ENCODE measurements at regions not wholly inside any gene's neighbourhood (a gene's known extent, or its start where the extent isn't known, plus 50 kb on each side); places are given as distances from the start of the nearest gene placed in this dataset.

DNA sequence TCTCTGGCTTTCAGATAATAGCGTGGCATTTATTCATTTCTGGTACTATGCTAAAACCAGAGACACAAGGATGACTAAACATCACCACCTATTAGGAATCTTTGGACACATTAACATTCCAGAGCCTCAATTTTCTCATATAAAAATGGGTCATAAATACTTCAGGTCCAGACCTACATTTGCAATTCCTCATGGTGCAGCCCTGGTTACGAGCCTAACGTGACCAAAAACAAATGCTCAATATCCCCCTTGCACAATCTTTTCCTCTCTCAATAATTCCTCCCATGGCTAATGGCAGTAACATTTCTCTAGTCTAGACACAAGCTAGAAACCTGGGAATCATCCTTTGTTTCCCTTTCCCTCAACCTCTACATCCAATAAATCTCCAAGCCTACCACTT lies 112.8 kb upstream of the NABP1 start:
- DNase-seq: no peak

DNA sequence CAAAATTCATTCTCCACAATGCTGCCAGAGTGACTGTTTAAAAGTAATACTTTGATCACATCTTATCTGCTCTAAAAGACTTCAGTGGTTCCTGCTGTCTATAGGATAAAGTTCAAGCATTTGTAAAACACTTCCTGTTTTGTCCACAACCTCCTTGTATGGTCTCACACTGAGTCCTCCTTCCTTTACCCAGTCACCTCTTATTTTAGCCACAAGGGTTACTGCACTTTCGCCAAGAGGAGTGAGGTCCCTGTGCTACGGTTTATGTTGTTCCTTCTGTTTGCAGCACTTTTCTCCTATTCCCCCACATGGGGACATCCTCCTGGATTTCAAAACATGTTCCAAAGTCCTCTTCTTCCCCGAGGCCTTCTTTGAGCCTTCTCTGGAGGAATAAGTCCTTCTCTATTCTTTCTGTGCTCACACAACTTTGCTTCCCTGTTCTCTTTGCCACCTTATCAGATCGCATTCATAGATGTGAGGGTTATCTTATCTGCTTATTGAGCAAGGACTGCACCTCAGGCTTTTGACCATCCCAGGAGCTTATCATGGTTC lies 112.2 kb upstream of the NABP1 start:
- DNase-seq: no peak

DNA sequence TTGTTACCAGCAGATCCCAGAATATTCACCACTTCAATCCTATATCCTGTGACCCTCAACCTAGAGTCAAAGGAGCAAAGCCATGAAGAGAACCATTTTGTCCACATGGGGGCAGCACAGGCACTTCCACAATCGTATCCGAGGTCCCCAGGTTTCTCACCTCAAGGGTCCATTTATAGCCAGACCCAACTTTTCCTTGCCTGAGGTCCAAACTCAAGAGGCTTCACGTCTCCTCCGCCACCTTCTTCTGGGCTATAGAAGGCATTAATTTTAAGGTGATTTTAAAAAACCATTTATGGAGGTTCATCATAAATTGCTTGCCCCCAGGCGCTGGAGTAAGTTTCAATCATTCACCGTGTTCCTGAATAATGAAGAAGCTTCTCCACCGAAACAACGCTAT lies 111.6 kb upstream of the NABP1 start:
- DNase-seq: peak in 1 of 2 experiments; percentile 69

DNA sequence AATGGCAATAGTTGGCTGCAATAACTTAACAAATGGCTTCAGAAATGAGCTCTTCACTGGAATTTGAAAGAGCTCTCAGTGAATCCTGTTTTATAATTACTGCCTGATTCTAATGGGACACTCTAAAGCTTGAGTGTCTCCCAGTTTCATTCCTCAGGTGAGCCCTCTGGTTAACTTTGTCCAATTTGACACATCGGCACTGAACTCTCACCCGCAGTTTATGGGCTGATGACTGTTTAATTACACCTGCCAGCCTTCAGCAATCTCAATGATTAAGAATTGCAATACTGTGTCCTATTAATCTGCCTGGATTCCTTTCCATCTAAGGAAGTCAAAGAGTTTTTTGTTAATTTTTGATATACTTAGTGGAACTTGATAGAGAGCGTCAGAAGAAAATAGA lies 110.7 kb upstream of the NABP1 start:
- DNase-seq: no peak

DNA sequence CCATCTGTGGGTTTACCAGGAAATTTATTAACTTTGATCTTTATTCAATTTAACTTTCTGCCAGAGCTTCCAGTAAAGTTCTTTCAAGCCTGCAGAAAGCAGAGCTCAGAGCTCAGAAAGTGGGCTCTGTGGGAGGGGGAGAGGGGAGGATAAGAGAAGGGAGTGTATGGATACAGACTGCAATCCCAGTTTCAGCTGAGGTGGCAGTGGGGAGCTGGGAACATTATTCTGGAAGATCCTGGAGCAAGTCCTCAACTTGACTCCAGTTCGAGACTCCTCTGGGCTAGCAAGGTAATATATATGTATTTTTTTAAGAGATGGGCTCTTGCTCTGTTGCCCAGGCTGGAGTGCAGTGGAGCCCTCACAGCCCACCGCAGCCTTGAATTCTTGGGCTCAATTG lies 108.9 kb upstream of the NABP1 start:
- no peak for DNase-seq

DNA sequence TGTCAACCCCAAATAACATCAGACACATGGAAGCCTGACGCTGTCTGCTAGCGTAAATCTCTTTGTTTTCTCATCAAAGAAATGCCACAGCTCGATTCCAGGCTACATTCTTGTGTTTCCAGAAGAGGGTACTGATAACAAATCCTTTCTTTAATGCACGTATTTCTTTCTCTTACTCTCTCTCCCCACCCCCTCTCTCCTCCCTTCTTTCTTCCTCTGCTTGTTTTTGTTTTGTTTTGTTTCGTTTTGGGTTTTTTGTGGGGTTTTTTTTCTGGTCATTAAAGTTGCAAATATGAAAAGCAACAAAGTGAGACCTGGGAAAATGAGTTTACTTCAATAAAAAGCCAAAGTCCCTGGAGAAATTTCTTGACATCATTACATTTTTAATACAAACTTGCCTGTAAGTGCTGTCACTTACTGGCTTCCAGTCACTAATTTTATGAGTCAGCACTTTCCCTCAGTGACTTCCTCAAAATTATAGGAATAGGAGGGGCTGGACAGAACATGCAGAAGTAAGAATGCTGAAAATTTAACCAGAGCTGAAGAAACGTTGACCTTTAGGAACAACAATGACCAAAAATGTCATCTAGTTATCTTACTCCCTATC lies 106.7 kb upstream of the NABP1 start:
- peak; percentile 10 to 47 for DNase-seq

DNA sequence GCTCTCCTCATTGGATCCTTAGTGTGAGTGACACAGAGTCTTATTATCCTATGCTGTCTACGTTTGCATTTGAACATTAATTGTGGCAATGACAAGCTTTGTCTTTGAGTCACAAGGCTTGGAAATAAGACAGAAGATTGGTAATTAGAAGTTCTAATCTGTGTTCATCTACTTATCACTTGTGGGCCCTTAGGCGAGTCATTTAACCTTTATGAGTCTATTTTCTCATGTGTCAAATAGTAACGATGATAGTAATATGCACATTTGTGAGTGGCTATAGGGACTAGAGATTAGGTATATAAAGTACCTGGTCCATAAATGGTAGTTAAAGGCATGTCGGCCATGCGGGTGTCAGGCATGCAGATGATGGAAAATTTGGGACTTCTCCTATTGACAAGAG lies 105.6 kb upstream of the NABP1 start:
- DNase-seq: no peak

DNA sequence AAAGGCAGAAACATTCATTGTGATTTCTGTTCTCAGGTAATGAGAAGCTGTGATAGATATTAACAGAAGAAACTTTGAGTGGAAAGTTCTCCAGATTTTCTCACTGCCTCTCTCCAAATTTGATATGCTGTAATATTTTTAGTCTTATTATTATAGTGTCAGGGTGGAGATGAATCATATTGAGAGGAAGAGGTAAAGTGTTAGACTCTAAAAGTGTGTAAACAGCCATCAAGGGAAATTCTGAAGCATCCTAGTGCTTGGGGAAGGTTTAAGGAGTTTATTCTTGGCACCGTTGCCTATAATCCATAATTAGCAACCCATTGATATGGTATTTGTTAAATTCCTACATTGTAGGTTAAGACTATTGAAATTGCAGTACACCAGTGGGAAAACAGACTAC lies 104.7 kb upstream of the NABP1 start:
- no peak for DNase-seq

DNA sequence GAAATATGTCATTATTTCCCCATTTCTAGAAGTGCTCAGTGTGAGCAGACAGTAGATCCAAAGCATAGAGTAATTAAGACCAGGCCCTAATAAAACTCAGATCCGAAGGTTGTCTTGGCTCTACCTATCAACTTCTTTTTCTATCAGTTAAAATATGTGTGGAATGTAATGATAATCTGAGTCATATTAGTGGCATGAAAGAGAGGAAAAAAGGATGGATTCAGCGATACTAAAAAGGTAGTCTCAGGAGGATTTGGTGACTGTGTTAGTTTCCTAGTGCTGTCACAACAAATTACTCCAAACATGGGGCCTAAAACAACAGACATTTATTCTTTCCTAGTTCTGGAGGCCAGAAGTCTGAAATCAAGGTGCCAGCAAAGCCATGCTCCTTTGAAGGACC lies 103.7 kb upstream of the NABP1 start:
- DNase-seq: no peak

DNA sequence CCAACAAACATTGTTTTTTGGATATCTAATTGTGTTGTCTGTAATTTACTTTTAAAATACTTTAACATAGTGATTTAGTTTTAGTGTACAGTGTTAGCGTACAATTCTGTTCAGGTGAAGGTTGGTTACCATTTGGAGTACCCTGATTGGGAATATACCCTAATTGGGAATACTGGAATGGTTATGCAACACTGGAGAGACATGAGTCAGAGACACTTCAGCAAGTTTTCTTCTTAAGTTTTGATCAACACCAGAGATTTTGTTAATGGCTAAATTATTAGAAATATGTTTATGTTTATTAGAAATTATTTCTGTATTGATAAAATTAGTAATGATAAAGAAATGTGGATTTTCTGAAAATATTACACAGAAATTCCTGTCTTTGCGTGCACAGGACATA lies 100.3 kb upstream of the NABP1 start:
- no peak for DNase-seq

DNA sequence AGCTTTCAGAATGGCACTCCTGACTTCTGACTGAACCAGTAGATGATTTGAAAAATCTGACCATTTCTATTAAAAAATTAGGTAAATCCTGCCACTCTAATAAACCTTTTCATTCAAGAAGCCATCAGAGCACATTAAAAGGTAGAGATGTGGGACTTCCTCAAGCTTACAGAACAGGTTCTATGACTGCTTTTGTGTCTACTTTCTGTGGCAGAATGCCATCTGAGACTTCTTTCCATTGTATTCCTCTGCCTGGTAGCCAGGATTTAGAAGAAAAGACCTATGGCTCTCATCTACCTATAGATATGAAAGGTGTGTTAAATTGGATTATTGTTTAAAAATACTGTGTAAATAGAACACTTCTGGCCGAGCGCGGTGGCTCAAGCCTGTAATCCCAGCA lies 99.9 kb upstream of the NABP1 start:
- no peak for DNase-seq

DNA sequence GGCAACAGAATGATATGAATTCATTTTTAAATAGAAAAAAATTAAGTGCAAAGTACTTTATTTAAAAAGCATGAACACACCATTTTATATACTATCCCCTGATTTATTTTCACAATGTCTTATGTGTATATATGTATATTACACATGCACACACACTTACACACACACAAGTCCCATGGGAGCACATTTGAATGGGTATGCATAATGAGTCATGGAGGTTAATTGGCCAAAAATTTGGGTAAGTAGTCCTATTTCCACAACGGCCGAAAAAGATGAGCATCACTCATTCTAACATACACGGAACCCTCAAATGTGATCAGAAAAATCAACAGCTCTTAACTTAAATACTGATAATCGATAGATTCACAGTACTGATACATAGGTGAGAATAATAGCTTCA lies 97.4 kb upstream of the NABP1 start:
- DNase-seq: no peak

DNA sequence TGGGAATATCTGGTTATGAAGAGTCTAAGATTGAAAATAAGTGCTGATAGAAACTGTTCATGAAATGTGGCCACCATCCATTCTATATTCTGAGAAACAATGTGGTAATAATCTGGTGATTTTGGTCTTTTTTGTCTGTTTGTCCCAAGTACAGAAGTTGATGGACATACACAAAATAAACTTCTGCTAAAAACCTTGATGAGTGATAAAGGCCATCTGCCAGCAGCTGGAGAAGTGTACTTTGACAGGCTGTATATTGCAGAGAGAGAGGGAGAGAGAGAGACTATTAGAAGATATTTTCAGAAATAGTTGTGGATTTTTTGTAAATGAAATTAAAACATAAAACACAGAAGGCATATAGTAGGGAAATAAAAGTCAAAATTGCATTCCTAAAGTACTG lies 96.9 kb upstream of the NABP1 start:
- DNase-seq: peak in 1 of 2 experiments; percentile 20

DNA sequence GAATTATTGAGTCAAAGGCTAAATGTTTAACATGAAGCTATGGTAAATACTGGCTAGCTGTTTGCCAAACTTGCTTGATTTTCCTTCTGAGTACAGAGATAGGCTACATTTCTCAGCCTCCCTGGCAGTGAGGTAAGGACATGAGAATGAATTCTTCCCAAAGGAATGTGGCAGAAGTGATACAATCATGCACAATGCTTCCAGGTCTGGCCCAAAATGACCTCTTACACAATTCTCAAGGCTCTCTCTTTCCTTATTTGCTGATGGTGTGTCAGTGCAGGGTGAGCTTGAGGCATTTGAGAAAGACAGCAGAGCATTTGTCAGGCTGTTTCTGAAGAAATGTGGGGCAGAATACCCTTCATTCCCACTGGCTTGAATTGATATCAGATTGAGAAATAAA lies 95.6 kb upstream of the NABP1 start:
- DNase-seq: no peak

DNA sequence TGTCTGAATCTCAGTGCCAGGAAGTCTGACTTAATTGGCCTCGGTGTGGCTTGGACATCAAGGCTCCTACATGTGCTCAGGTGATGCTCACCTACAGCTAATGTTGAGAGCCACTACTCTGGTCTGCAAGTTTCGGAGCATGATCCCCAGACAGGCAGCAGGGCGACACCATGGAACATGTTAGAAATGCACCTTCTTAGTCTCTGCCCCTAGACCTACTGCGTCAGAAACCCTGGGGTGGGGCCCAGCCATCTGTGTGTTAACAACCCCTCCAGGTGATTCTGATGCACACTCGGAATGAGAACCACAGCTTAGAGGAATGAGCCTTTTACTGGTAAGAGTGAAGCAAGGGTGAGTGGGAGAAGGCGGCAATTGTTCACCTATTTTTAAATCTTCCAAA lies 86.9 kb upstream of the NABP1 start:
- no peak for DNase-seq

DNA sequence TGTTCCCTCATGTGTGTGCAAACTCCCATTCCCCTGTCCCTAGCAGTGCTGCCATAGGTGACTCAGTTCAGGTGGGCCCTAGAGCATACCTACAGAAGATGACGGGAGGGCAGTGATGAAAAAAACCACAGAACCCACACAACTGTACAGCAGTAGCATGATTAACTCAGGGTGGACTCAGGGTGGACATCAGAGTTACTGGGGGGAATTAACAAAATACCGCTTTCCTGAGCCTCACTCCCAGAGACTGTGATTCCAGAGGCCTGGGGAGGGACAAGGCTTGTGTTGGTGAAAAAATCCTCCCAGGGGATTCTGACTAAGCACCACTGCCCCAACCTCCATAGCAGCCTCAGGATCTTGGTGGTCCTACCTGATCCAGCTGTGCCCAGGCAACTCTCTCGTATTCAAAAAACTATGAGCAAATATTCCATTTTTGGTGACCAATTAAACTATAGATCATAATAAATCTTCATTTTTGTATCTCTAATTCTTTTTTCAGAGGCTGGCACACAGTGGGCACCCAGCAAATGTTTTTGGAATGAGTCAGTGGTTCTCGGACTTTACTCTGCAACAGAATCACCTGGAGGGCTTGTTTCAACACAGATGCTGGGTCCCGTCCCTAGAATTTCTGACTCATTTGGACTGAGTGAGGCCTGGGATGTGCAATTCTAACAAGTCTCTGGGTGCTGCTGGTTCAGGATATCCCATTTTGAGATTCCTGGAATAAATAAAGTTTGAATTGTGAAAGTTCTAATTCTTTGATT lies 84.1 kb upstream of the NABP1 start:
- no peak for DNase-seq

DNA sequence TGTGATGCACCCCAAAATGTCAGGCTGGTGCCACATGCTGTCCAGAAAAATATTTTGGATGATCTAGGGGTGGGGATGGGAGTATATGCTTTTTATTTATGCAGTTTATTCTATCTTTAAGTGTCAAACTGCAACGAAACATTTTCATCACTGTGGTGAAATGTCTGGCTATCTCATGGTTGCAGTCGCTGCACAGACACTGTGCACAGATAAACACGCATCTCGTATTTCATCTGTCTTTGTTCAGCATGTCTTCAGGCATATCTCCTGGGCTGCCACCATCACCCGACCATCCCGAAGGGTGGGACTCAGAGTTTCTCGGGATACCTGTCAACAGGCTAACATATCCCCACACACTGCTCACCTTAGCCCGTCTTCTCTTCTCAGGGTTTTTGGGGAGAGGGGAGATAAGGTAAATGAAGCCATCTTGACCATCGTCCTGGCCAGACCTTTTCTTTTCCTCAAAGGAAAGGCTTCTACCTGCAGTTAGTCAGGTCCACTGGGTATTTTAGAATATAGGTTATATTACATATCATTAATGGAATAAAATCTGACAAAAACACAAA lies 80.7 kb upstream of the NABP1 start:
- no peak for DNase-seq

DNA sequence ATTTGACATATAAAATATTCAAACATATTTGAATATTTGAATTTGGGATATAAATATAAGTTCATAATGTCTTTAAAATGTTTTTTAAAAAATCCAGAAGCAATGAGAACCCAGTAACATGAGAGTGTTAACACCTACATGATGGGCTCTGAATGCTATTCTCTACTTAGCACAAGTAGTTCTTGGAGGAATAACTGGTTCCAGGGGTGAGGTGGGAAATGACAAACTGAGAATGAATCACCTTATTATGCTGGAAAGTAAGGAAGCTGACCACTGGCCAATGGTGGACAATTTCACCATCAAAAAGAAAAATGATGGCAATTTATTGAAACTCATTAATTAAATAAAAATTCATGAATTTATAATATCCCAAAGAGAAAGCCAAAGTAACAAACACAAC lies 79.6 kb upstream of the NABP1 start:
- no peak for DNase-seq

DNA sequence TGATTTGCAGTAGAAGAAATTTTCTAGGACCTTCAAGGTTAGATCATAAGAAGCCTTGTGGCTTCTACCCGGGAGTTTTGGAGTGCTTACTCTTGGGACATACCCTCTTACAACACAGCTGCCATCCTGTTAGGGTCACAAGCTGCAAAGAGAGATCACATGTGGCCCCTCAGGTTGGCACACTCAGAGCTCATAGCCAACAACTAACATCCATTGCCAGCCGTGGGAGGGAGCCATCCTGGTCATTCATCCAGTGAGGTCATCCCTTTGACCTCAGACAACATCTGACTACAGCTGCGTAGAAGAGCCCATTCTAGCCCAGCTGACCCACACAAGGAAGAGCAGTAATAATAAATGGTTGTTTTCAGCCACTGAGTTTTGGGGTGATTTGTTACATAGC lies 76.9 kb upstream of the NABP1 start:
- no peak for DNase-seq

DNA sequence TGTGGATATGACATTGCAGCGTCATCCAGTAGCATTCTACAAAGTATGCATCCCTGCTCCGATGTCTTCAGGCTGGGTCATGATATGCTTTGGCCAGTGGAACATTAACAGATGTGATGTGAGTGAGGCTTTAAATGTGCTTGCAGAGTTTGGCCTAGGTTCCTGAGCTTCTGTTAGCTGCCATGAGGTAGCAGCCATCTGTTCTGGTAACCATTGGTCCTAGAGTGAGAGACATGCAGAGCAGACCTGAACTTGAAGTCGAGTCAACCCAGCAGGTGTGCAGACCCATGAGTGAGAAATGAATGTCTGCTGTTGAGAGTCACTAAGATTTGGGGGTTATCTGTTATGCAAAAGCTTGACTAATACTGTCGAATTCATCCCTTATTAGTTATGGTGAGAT lies 73.8 kb upstream of the NABP1 start:
- peak; percentile 34 to 72 for DNase-seq

DNA sequence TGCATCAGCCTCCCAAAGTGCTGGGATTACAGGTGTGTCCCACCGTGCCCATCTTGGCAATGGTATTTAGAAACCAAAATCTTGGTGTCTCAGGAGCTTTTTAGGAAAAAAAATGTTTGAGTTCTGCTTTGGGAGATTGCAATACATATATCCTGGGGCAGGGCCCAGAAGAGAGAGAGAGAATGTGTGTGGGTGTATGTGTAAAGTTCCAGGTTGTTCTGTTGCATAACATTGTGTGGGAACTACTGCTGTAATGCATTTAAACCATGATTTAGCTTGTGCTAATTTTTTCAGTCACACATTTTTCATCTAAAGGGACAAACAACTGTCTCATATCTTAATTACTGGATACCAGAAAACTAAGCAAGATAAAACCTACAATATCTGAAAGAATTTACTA lies 70.8 kb upstream of the NABP1 start:
- DNase-seq: no peak

DNA sequence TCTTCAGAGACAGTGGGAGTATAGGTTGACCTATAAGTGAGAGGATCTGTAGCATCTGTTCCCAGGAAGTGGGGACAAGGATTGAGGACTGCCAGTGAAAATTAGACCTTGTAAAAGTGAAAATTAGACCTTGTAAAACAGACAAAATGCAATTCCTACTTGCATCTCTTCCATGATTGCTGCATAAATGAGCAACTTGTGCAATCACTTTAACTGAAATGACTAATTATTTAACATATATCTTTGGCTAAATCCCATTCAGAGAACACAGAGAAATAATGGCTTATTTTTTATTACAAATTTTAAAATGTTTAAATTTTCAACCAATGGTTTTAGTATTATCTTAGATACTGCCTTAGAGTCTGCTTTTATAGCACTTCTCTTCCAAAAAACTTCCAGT lies 67.2 kb upstream of the NABP1 start:
- DNase-seq: no peak

DNA sequence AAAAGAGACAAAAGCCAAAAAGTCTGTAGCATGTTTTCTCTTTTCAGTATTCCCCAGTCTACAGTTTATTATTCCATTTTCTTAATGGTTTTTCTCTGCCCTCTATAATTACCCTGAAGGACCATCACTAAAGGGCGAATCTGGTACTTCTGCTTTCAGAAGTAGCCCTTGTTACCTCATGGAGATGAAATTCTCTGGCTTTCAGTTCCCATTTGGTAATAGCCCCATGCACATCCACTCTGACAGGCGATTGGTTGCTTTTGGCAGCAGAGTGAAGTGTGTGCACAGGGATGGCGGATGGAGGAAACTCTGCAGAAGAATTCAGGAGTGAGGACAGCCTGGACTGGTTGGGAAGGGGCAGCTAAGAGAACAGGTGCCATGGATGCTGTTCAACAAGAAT lies 66.3 kb upstream of the NABP1 start:
- DNase-seq: no peak

DNA sequence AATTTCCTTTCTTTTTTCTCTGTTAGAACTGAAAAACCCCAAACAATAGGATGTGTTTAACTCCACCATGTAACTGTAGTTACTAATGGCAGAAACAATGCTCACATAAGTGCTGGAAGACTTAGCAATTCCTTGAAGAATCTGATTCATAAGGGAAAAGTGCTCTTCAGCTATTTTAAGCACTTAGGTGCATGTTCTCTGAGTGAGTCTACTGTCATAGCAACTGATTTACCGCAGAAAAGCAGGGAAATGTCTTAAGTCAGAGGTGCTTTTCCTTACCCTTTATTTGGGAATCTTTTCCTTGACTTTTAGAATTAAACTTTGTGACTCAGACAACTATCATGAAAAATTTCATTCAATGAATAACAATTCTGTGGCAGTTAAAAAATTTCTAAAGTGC lies 65.4 kb upstream of the NABP1 start:
- DNase-seq: no peak

DNA sequence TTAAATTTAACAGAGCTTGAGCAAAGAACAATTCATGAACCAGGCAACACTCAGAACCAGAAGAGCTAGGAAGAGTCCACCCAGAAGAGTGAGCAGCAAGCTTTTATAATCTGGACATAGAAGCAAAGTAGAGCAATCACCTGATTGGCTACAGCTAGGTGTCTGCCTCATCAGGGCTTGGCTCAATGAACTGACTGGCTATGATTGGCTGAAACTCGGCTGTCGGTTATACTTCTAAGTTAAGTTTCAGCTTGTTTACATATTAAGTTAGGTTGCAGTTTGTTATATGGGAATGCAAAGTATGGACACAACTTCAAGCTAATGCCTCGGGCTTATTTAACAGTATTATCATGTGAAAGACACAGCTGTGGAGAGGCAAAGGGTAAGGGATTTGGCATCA lies 63.2 kb upstream of the NABP1 start:
- no peak for DNase-seq

Measured in NCI-H524 (cell line).